Astrocyte (in vitro differentiated cells and primary cell): ENCODE measurements at regions not wholly inside any gene's neighbourhood (a gene's known extent, or its start where the extent isn't known, plus 50 kb on each side); places are given as distances from the start of the nearest gene placed in this dataset.

Experiments
- DNase-seq: peaks from one replicate; pipeline ENCODE4 v3.0.0-alpha.2; 2010; ENCODE audit warnings: low read depth
- FAIRE-seq: peaks from 2 replicates; lab custom pipeline; 2011; peaks lifted over from hg19 to GRCh38; lab: Jason Lieb, UNC
- H2AFZ ChIP-seq: 2 replicates; pipeline ENCODE4 v1.6.0; 2012; ENCODE audit warnings: low read depth, low read length, inconsistent platforms
- H3K27ac ChIP-seq: 2 replicates; pipeline ENCODE4 v1.5.1; 2011; ENCODE audit warnings: low read depth, low read length, inconsistent platforms
- H3K27me3 ChIP-seq: 2 replicates; pipeline ENCODE4 v1.6.0; 2011; ENCODE audit warnings: low read length, inconsistent platforms; ENCODE audit not compliant: insufficient read depth
- H3K36me3 ChIP-seq: 2 replicates; pipeline ENCODE4 v1.5.1; 2011; ENCODE audit warnings: low read length, inconsistent platforms; ENCODE audit not compliant: insufficient read depth
- H3K4me1 ChIP-seq: 2 replicates; pipeline ENCODE4 v1.5.1; 2011; ENCODE audit warnings: low read length, inconsistent platforms; ENCODE audit not compliant: insufficient read depth
- H3K4me2 ChIP-seq: 2 replicates; pipeline ENCODE4 v1.6.0; 2012; ENCODE audit warnings: low read length, inconsistent platforms
- H3K4me3 ChIP-seq: 2 replicates; pipeline ENCODE4 v1.5.1; 2011; ENCODE audit warnings: low read depth, mild to moderate bottlenecking, low read length, inconsistent platforms; ENCODE audit not compliant: insufficient read depth
- H3K79me2 ChIP-seq: 2 replicates; pipeline ENCODE4 v1.6.0; 2012; ENCODE audit warnings: mild to moderate bottlenecking, low read length, inconsistent platforms; ENCODE audit not compliant: insufficient read depth
- H3K9ac ChIP-seq: 2 replicates; pipeline ENCODE4 v1.6.0; 2012; ENCODE audit warnings: mild to moderate bottlenecking, low read length, inconsistent platforms
- H3K9me3 ChIP-seq: 2 replicates; pipeline ENCODE4 v1.5.1; 2012; ENCODE audit warnings: low read depth, mild to moderate bottlenecking, low read length, inconsistent platforms; ENCODE audit not compliant: insufficient read depth
- H4K20me1 ChIP-seq: 2 replicates; pipeline ENCODE4 v1.6.0; 2012; ENCODE audit warnings: low read length, inconsistent platforms; ENCODE audit not compliant: insufficient read depth
- H3K27ac Mint-ChIP-seq: one replicate; pipeline ENCODE4 v1.8.0; 2021; ENCODE audit warnings: mild to moderate bottlenecking, mixed read lengths; ENCODE audit not compliant: unreplicated experiment
- H3K27me3 Mint-ChIP-seq: one replicate; pipeline ENCODE4 v1.8.0; 2021; ENCODE audit warnings: low read depth, mixed read lengths; ENCODE audit not compliant: unreplicated experiment
- H3K36me3 Mint-ChIP-seq: one replicate; pipeline ENCODE4 v1.8.0; 2021; ENCODE audit warnings: low read depth, mixed read lengths; ENCODE audit not compliant: unreplicated experiment
- H3K4me1 Mint-ChIP-seq: one replicate; pipeline ENCODE4 v1.8.0; 2021; ENCODE audit warnings: low read depth, mixed read lengths; ENCODE audit not compliant: unreplicated experiment
- H3K4me3 Mint-ChIP-seq: one replicate; pipeline ENCODE4 v1.8.0; 2021; ENCODE audit warnings: mild to moderate bottlenecking, moderate library complexity, mixed read lengths; ENCODE audit not compliant: unreplicated experiment
- H3K9me3 Mint-ChIP-seq: one replicate; pipeline ENCODE4 v1.8.0; 2021; ENCODE audit warnings: mild to moderate bottlenecking, mixed read lengths; ENCODE audit not compliant: unreplicated experiment
- EZH2 ChIP-seq: IDR thresholded peaks from 2 replicates; pipeline ENCODE4 v1.6.1; 2012; ENCODE audit warnings: mild to moderate bottlenecking, low read length, inconsistent platforms; ENCODE audit not compliant: insufficient read depth
- TF ChIP-seq, protein P1 (sequence below): IDR thresholded peaks from 2 replicates; pipeline ENCODE4 v1.5.1; 2011; ENCODE audit warnings: low read depth, mild to moderate bottlenecking, inconsistent platforms, low read length, moderate library complexity; ENCODE audit not compliant: insufficient read depth

DNA sequence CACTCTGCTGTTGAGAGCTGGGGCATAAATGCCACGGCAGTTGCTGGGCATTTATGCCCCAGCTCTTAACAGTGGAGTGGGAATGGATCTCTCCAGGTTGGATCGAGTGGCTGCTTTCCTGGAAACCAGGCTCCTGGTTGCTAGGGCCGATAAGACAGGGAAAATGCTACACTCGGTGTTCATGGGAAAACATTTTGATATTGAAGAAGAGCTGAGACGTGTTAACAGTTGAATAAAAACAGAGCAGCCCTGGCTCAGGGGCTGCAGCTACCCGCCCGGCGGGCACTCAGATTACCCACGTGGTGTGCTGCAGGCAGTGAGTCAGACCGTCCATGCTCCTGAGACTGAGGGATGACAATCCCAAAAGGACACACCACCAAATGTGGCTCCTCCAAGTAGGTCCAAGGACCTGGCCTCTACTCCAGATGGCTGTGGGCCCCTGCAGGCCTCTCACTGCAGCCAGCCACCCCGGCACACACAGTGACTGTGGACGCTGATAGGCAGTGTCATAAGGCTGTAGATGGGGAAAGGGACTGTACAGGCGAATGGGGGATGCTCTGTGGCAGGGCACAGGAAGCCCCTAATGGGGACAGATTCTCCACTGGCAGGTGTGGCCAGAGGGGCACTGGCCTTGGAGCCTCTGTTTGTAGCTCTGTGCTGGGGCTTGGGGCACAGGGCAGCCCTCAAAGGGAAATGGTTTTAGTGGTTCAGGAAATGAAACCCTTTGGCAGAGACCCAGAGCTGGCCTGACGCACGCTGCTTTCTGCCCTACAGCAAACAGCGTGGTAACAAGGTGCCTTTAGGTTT is 237.8 kb downstream of the LY86 start:
- H3K79me2 ChIP-seq = no peaks in the 10 kb centered on the region
- H3K4me1 ChIP-seq = no peaks in the 10 kb centered on the region
- H3K36me3 ChIP-seq = no peaks in the 10 kb centered on the region
- no peaks in the 10 kb centered on the region for H3K9me3 ChIP-seq
- Mint-ChIP-seq H3K9me3 (no peaks in the 10 kb centered on the region), H3K4me3 (no peak overlapping the region), H3K27me3 (peaks cover 22% of the 10 kb centered on the region), H3K27ac (no peak overlapping the region), H3K36me3 (no peaks in the 10 kb centered on the region), H3K4me1 (no peaks in the 10 kb centered on the region)
- H3K9ac ChIP-seq = no peak overlapping the region
- no peak overlapping the region for H3K4me3 ChIP-seq
- H4K20me1 ChIP-seq = no peaks in the 10 kb centered on the region
- TF ChIP-seq, protein P1, sequence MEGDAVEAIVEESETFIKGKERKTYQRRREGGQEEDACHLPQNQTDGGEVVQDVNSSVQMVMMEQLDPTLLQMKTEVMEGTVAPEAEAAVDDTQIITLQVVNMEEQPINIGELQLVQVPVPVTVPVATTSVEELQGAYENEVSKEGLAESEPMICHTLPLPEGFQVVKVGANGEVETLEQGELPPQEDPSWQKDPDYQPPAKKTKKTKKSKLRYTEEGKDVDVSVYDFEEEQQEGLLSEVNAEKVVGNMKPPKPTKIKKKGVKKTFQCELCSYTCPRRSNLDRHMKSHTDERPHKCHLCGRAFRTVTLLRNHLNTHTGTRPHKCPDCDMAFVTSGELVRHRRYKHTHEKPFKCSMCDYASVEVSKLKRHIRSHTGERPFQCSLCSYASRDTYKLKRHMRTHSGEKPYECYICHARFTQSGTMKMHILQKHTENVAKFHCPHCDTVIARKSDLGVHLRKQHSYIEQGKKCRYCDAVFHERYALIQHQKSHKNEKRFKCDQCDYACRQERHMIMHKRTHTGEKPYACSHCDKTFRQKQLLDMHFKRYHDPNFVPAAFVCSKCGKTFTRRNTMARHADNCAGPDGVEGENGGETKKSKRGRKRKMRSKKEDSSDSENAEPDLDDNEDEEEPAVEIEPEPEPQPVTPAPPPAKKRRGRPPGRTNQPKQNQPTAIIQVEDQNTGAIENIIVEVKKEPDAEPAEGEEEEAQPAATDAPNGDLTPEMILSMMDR = no peak
- no peak for TF ChIP-seq EZH2
- H3K4me2 ChIP-seq = no peak overlapping the region
- H3K27me3 ChIP-seq = peaks cover 2% of the 10 kb centered on the region
- FAIRE-seq = no peak
- no peak for DNase-seq
- no peak overlapping the region for H3K27ac ChIP-seq
- H2AFZ ChIP-seq = no peak overlapping the region

DNA sequence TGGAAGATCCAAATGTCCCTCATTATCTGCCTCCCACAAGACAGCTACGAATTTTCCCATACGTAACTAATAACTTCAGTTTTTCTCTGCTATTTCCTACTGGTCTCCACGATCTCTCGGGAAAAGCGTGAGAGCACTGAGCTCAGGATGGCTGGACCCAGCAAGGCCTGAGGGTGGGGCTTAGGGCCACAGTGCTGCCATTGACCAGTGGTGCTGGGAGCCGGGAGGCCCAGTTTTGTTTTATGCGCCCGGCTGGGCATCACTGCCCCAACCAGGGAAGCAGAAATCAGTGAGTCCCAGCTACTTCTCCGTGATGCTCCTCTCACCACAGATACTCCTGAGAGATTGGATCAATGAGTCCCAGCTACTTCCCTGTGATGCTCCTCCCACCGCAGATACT is 238.4 kb downstream of the LY86 start:
- FAIRE-seq (no peak), DNase-seq (no peak)
- no peak overlapping the region for H2AFZ ChIP-seq

More for the DNA sequence above, 238.4 kb downstream of the LY86 start:
- H3K27me3 ChIP-seq = peaks cover 2% of the 10 kb centered on the region
- no peaks in the 10 kb centered on the region for H4K20me1 ChIP-seq
- H3K27ac ChIP-seq = no peak overlapping the region
- no peaks in the 10 kb centered on the region for H3K36me3 Mint-ChIP-seq
- no peaks in the 10 kb centered on the region for H3K79me2 ChIP-seq
- H3K4me3 ChIP-seq = no peak overlapping the region
- H3K27ac Mint-ChIP-seq = no peak overlapping the region
- H3K9me3 ChIP-seq = no peaks in the 10 kb centered on the region
- no peaks in the 10 kb centered on the region for H3K4me1 ChIP-seq
- no peak overlapping the region for H3K9ac ChIP-seq
- no peak overlapping the region for H3K4me2 ChIP-seq
- H3K4me1 Mint-ChIP-seq = no peaks in the 10 kb centered on the region
- H3K4me3 Mint-ChIP-seq = no peak overlapping the region
- H3K9me3 Mint-ChIP-seq = no peaks in the 10 kb centered on the region
- TF ChIP-seq EZH2 = no peak
- TF ChIP-seq, protein P1 = no peak
- peaks cover 22% of the 10 kb centered on the region for H3K27me3 Mint-ChIP-seq
- H3K36me3 ChIP-seq = no peaks in the 10 kb centered on the region
